ENCODE measurements at regions not wholly inside any gene's neighbourhood (a gene's known extent, or its start where the extent isn't known, plus 50 kb on each side); places are given as distances from the start of the nearest gene placed in this dataset.

GRCh38 chr7:17043012-17043877 is 161.5 kb upstream of the AGR3 start:
- POLR2A ChIA-PET, result no interaction called here
- ATAC-seq (ENCODE audit: poor library complexity), result no peak
- Histone ChIP-seq H3K4me1 (ENCODE audit: insufficient read depth, low read length) (peaks cover 3% of the 10 kb centered on the region), H3K36me3 (ENCODE audit: insufficient read depth, low read length) (no peaks in the 10 kb centered on the region), H3K27me3 (ENCODE audit: control insufficient read depth in 1 of 2, insufficient read depth in 2 of 2, low read length in 2 of 2) (no peaks in the 10 kb centered on the region), H3K27ac (ENCODE audit: low read depth in 1 of 2, low read length in 2 of 2) (no peak overlapping the region), H3K9me3 (ENCODE audit: control insufficient read depth in 1 of 2, insufficient read depth in 1 of 2, low read length in 2 of 2) (no peaks in the 10 kb centered on the region), H3K4me3 (ENCODE audit: low read length) (no peak overlapping the region)
- H3K27ac Mint-ChIP-seq, result no peak overlapping the region
- H3K4me3 Mint-ChIP-seq, result no peak overlapping the region
- H3K4me1 Mint-ChIP-seq (ENCODE audit: low read depth), result peaks cover 17% of the 10 kb centered on the region
- CTCF ChIA-PET, result no interaction called here
- intact Hi-C loops (cut with DNase I, micrococcal nuclease), result no loop called here
- DNase-seq, result no peak
- no peak for TF ChIP-seq CTCF (IDR thresholded peaks at IDR 0.05)
- H3K27me3 Mint-ChIP-seq, result no peaks in the 10 kb centered on the region
- H3K9me3 Mint-ChIP-seq, result no peaks in the 10 kb centered on the region
- H3K36me3 Mint-ChIP-seq (ENCODE audit: low read depth), result no peaks in the 10 kb centered on the region

- ChIA-PET CTCF (no interaction called here), POLR2A (interaction anchor here (1.0 kb wide), 1 partner anchor 11 kb away, joined by 3 read pairs; no protein-coding TSS in a partner anchor)
- intact Hi-C loops (cut with DNase I, micrococcal nuclease), result no loop called here
- Histone ChIP-seq H3K9me3 (ENCODE audit: control insufficient read depth in 1 of 2, insufficient read depth in 1 of 2, low read length in 2 of 2) (no peaks in the 10 kb centered on the region), H3K36me3 (ENCODE audit: insufficient read depth, low read length) (no peaks in the 10 kb centered on the region), H3K27ac (ENCODE audit: low read depth in 1 of 2, low read length in 2 of 2) (no peak overlapping the region), H3K27me3 (ENCODE audit: control insufficient read depth in 1 of 2, insufficient read depth in 2 of 2, low read length in 2 of 2) (no peaks in the 10 kb centered on the region), H3K4me1 (ENCODE audit: insufficient read depth, low read length) (peaks cover 3% of the 10 kb centered on the region), H3K4me3 (ENCODE audit: low read length) (no peak overlapping the region)
- Mint-ChIP-seq H3K27ac (no peak overlapping the region), H3K27me3 (no peaks in the 10 kb centered on the region), H3K36me3 (ENCODE audit: low read depth) (no peaks in the 10 kb centered on the region), H3K4me3 (no peak overlapping the region), H3K4me1 (ENCODE audit: low read depth) (peaks cover 17% of the 10 kb centered on the region), H3K9me3 (no peaks in the 10 kb centered on the region)
- no peak for TF ChIP-seq CTCF (IDR thresholded peaks at IDR 0.05)
- no peak for ATAC-seq (ENCODE audit: poor library complexity)
- no peak for DNase-seq
Measured at GRCh38 chr7:17044396-17044795, 162.6 kb upstream of the AGR3 start.

- ChIA-PET POLR2A (interaction anchor here (1.0 kb wide), 1 partner anchor 11 kb away, joined by 3 read pairs; no protein-coding TSS in a partner anchor), CTCF (no interaction called here)
- Histone ChIP-seq H3K4me1 (ENCODE audit: insufficient read depth, low read length) (peaks cover 3% of the 10 kb centered on the region), H3K27me3 (ENCODE audit: control insufficient read depth in 1 of 2, insufficient read depth in 2 of 2, low read length in 2 of 2) (no peaks in the 10 kb centered on the region), H3K9me3 (ENCODE audit: control insufficient read depth in 1 of 2, insufficient read depth in 1 of 2, low read length in 2 of 2) (no peaks in the 10 kb centered on the region), H3K4me3 (ENCODE audit: low read length) (no peak overlapping the region), H3K27ac (ENCODE audit: low read depth in 1 of 2, low read length in 2 of 2) (no peak overlapping the region), H3K36me3 (ENCODE audit: insufficient read depth, low read length) (no peaks in the 10 kb centered on the region)
- TF ChIP-seq CTCF (IDR thresholded peaks at IDR 0.05), result no peak
- peaks cover 17% of the 10 kb centered on the region for H3K4me1 Mint-ChIP-seq (ENCODE audit: low read depth)
- DNase-seq, result no peak
- H3K27ac Mint-ChIP-seq, result no peak overlapping the region
- intact Hi-C loops (cut with DNase I, micrococcal nuclease), result no loop called here
- H3K9me3 Mint-ChIP-seq, result no peaks in the 10 kb centered on the region
- ATAC-seq (ENCODE audit: poor library complexity), result no peak
- no peak overlapping the region for H3K4me3 Mint-ChIP-seq
- H3K36me3 Mint-ChIP-seq (ENCODE audit: low read depth), result no peaks in the 10 kb centered on the region
- H3K27me3 Mint-ChIP-seq, result no peaks in the 10 kb centered on the region
Measured at GRCh38 chr7:17044861-17045260, 163.1 kb upstream of the AGR3 start.

Measured in CD4-positive, alpha-beta T cell (primary cell).